ENCODE measurements at regions not wholly inside any gene's neighbourhood (a gene's known extent, or its start where the extent isn't known, plus 50 kb on each side); places are given as distances from the start of the nearest gene placed in this dataset.

GRCh38 chr4:162272215-162272614, 108.4 kb upstream of the FSTL5 start:
- TF ChIP-seq CTCF (IDR thresholded peaks at IDR 0.05) (no peak), POLR2A (IDR thresholded peaks at IDR 0.05) (no peak)
